ENCODE measurements at regions not wholly inside any gene's neighbourhood (a gene's known extent, or its start where the extent isn't known, plus 50 kb on each side); places are given as distances from the start of the nearest gene placed in this dataset.

- TF ChIP-seq NFIC (IDR thresholded peaks at IDR 0.05): no peak
- no peak for TF ChIP-seq REST (IDR thresholded peaks at IDR 0.05; ENCODE audit: low read depth)
- no peak for TF ChIP-seq RAD21 (IDR thresholded peaks at IDR 0.05; ENCODE audit: low read depth)
- no peak for TF ChIP-seq USF1 (IDR thresholded peaks at IDR 0.05)
- no peak for TF ChIP-seq FOXM1 (IDR thresholded peaks at IDR 0.05; ENCODE audit: borderline replicate concordance, low read depth)
- TF ChIP-seq YY1 (IDR thresholded peaks at IDR 0.05; ENCODE audit: low read depth): no peak
These were observed 112.8 kb downstream of the MSL3 start for GRCh38 chrX:11870789-11871188.

All from Ishikawa (cell line).